IPS-18c (cell line): ENCODE measurements at regions not wholly inside any gene's neighbourhood (a gene's known extent, or its start where the extent isn't known, plus 50 kb on each side); places are given as distances from the start of the nearest gene placed in this dataset.

Experiments used
- H3K4me3 ChIP-seq: 2 replicates; pipeline ENCODE4 v1.7.0; 2013; ENCODE audit warnings: low read depth, mild to moderate bottlenecking, low read length, moderate library complexity; ENCODE audit not compliant: insufficient read depth
- H3K9me3 ChIP-seq: one replicate; pipeline ENCODE4 v1.6.1; 2013; ENCODE audit warnings: mild to moderate bottlenecking, low read length, moderate library complexity; ENCODE audit not compliant: control insufficient read depth, insufficient read depth

DNA sequence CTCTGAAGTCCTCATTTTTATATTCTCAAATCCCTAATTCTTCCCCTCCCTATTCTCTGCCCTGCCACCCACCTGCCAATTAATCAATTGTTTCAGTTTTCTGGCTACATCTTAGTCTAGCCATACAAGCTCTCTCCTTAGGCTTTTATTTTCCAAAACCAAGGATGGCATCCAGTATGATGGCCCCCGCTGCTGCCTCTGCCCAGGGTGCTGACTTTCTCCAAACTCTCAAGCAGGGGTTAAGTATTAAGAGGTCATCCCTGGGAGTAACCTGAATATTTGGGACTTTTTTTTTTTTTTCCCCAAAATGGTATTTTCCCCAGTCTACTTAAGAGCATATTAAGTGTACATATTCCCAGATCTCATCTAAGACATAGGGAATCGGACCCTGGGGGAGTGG, 183.8 kb downstream of the DHX35 start:
- Histone ChIP-seq H3K4me3 (no peak overlapping the region), H3K9me3 (no peaks in the 10 kb centered on the region)

- Histone ChIP-seq H3K4me3 (no peak overlapping the region), H3K9me3 (no peaks in the 10 kb centered on the region)
Observed at GRCh38 chr20:39144757-39145156, 182.6 kb downstream of the DHX35 start.

GRCh38 chr20:39142407-39143096, 180.4 kb downstream of the DHX35 start:
- no peaks in the 10 kb centered on the region for H3K9me3 ChIP-seq
- no peak overlapping the region for H3K4me3 ChIP-seq

DNA sequence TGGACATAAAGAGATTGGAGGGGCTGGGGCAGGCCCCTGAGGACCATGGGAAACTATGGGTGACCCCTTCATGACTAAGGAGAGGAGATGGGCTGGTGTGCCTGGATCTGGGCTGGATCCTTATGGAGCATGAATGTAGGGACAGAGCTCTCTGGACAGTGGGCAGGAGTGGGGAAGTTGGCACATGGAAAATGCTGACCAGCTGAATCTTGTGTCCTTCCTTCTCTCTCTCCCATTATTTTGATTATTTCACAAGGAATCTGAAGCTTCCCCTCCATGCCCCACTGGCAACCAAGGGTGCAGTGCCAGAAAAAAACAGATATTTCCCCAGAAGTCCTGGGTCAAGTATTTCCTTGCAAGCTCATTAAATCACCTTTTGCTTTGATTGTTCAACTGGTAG, 175.2 kb downstream of the DHX35 start:
- Histone ChIP-seq H3K9me3 (no peaks in the 10 kb centered on the region), H3K4me3 (no peak overlapping the region)

GRCh38 chr20:39136798-39137197, 174.7 kb downstream of the DHX35 start:
- H3K9me3 ChIP-seq: no peaks in the 10 kb centered on the region
- no peak overlapping the region for H3K4me3 ChIP-seq

GRCh38 chr20:39135885-39136544, 173.9 kb downstream of the DHX35 start:
- no peaks in the 10 kb centered on the region for H3K9me3 ChIP-seq
- no peak overlapping the region for H3K4me3 ChIP-seq

- Histone ChIP-seq H3K9me3 (no peaks in the 10 kb centered on the region), H3K4me3 (no peak overlapping the region)
Observed at GRCh38 chr20:39133201-39133600, 171.1 kb downstream of the DHX35 start.

GRCh38 chr20:39132511-39132910, 170.4 kb downstream of the DHX35 start:
- Histone ChIP-seq H3K4me3 (no peak overlapping the region), H3K9me3 (no peaks in the 10 kb centered on the region)

GRCh38 chr20:39132093-39132492, 169.9 kb downstream of the DHX35 start:
- H3K9me3 ChIP-seq: no peaks in the 10 kb centered on the region

DNA sequence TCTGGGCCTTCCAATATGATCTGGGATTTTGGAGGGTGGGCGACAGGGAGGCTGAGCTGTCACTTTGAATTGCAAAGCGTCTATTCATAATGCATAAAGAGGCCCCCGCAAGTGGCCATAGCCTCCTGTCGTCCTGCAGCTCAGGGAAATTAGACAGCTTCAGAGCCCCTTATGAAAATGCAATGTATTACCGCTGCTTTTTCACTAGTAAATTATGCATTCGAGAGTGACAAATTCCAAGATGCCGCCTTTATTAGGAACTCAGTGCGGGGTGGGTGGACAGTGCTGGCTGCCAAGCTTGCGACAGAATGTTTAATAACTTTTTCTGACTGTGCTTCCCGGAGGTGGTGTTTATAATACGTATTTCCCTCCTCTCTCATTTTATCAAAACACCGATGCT, 168.5 kb downstream of the DHX35 start:
- no peaks in the 10 kb centered on the region for H3K9me3 ChIP-seq
- no peak overlapping the region for H3K4me3 ChIP-seq

More at GRCh38 chr20:39132093-39132492, 169.9 kb downstream of the DHX35 start:
- H3K4me3 ChIP-seq: no peak overlapping the region

GRCh38 chr20:39129523-39129922, 167.4 kb downstream of the DHX35 start:
- no peaks in the 10 kb centered on the region for H3K9me3 ChIP-seq
- H3K4me3 ChIP-seq: no peak overlapping the region

DNA sequence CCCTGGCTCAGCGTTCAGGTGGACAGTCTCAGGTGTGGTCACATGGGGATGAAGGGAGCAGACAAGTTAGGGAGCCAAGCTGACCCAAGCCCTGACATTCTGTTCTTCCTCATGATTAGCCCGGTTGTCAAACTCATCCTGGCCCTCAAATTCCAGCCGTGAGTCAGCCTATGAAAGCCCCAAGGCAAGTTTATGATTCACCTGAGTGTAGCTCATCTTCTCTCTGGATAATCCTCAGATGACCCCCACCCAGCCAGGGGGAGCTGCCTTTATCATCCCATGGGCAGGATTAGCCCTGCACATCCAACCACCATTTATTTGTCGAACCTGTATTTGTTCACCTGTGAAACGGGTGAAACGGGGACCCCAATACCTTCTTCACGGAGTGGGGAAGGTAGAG, 161.9 kb downstream of the DHX35 start:
- Histone ChIP-seq H3K4me3 (no peak overlapping the region), H3K9me3 (no peaks in the 10 kb centered on the region)

DNA sequence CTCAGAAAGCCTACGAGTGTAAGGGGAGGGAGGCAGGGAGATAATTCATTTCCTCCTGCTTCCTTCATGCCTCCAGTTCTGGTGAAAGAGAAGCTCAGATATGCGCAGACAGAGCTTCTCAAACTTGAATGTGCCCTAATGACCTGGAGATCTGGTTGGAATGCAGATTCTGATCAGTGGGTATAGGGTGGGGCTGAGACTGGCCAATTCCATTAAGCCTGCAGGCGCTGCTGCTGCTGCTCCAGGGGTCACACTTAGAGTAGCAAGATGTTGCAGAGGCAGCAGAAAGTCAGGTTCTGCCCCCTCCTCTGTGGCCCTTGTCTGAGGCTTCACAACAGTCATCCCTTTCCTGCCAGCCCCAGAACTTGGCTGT, 161.0 kb downstream of the DHX35 start:
- Histone ChIP-seq H3K4me3 (no peak overlapping the region), H3K9me3 (no peaks in the 10 kb centered on the region)

- Histone ChIP-seq H3K9me3 (no peaks in the 10 kb centered on the region), H3K4me3 (no peak overlapping the region)
Observed at GRCh38 chr20:39117491-39117890, 155.3 kb downstream of the DHX35 start.

DNA sequence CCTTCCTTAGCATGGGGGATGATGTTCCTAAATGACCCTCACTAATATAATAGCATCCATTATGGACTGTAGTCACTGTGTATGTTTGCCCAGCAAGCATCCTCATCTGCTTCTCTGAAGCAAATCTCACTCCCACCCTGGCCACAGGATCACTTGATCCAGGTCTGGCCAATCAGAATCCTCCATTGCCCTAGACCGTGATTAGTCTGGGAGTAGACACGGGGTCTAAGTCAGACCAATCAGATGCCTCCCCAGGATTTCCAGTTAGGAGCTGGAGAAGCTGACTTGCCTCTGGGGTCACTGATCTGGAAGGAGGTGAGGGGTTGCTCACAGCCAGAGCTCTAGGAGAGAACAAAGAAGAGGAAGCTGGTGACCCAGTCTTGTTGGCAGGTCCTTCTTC, 153.9 kb downstream of the DHX35 start:
- Histone ChIP-seq H3K9me3 (no peaks in the 10 kb centered on the region), H3K4me3 (no peak overlapping the region)

GRCh38 chr20:39112178-39112743, 150.1 kb downstream of the DHX35 start:
- no peaks in the 10 kb centered on the region for H3K9me3 ChIP-seq
- no peak overlapping the region for H3K4me3 ChIP-seq

DNA sequence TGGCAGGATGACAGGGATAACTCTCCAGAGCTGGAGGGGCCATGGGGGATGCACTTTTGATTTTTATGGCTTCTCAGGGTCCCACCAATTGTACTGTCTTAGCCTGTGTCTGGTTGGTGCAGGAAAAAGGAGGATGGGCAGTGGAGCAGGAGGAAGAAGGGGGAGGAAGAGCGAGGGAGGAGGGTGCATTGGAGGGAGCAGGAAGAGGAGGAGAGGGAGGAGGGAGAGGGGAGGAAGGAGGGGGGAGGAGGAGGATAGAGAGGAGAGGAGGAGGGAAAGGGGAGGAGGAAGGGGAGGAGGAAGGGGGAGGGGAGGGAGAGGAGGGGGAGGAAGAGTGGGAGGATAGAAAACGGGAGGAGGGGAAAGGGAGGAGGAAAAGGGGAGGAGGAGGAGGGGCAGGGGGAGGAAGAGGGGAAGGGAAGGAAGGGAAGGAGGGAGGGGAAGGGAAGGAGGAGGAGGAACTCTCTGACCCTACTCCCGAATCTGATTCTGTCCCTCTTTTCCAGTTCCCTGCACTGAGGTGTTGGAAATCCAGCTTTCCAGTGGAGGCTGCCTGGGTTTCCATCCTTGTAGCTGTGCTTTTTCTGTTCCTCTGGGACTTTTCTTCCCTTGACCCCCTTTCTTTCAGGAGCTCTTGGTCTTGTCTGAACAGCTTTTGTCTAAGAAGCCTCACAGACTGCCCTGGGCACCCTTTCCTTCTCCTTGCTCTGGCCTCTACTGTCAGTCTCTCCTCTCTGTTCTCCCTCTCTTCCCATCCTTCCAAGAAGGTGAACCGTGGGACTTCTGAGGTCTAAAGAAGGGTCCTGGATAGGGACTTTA, 149.4 kb downstream of the DHX35 start:
- Histone ChIP-seq H3K9me3 (no peaks in the 10 kb centered on the region), H3K4me3 (no peak overlapping the region)

GRCh38 chr20:39110819-39111136, 148.6 kb downstream of the DHX35 start:
- peaks cover 2% of the 10 kb centered on the region for H3K9me3 ChIP-seq
- no peak overlapping the region for H3K4me3 ChIP-seq
